ENCODE measurements at regions not wholly inside any gene's neighbourhood (a gene's known extent, or its start where the extent isn't known, plus 50 kb on each side); places are given as distances from the start of the nearest gene placed in this dataset.

- no peak overlapping the region for H3K4me3 ChIP-seq (ENCODE audit: low read depth in 1 of 2, low read length in 2 of 2)
- H3K4me2 ChIP-seq (ENCODE audit: insufficient read depth, low read length): no peak overlapping the region
- no peak overlapping the region for H2AFZ ChIP-seq (ENCODE audit: low read depth, low read length)
- H3K9me3 ChIP-seq (ENCODE audit: insufficient read depth, low read length, severe bottlenecking): no peaks in the 10 kb centered on the region
- H4K20me1 ChIP-seq (ENCODE audit: insufficient read depth, low read length): no peaks in the 10 kb centered on the region
- no peak overlapping the region for H3K9ac ChIP-seq (ENCODE audit: low read depth, low read length)
- DNase-seq (no peak), ATAC-seq (ENCODE audit: insufficient read depth, low read depth) (no peak)
- no peak for TF ChIP-seq EZH2 (IDR thresholded peaks at IDR 0.05; ENCODE audit: borderline replicate concordance, low read depth, low read length, severe bottlenecking)
- no peak for TF ChIP-seq CTCF (IDR thresholded peaks at IDR 0.05; ENCODE audit: borderline replicate concordance, extremely low read depth, low read length, poor library complexity, severe bottlenecking)
- H3K4me1 ChIP-seq (ENCODE audit: insufficient read depth, low read length): no peaks in the 10 kb centered on the region
- no peaks in the 10 kb centered on the region for H3K27me3 ChIP-seq (ENCODE audit: insufficient read depth, low read length, poor library complexity)
- no peaks in the 10 kb centered on the region for H3K36me3 ChIP-seq (ENCODE audit: insufficient read depth, low read length)
- no peaks in the 10 kb centered on the region for H3K79me2 ChIP-seq (ENCODE audit: insufficient read depth, low read length)
- H3K27ac ChIP-seq (ENCODE audit: low read length): no peak overlapping the region
Observed at GRCh38 chr5:152487130-152487529, 82.1 kb upstream of the NMUR2 start.

- no peak for ATAC-seq (ENCODE audit: insufficient read depth, low read depth)
- TF ChIP-seq EZH2 (IDR thresholded peaks at IDR 0.05; ENCODE audit: borderline replicate concordance, low read depth, low read length, severe bottlenecking) (no peak), CTCF (IDR thresholded peaks at IDR 0.05; ENCODE audit: borderline replicate concordance, extremely low read depth, low read length, poor library complexity, severe bottlenecking) (no peak)
- no peaks in the 10 kb centered on the region for H3K36me3 ChIP-seq (ENCODE audit: insufficient read depth, low read length)
- no peaks in the 10 kb centered on the region for H4K20me1 ChIP-seq (ENCODE audit: insufficient read depth, low read length)
- H3K9ac ChIP-seq (ENCODE audit: low read depth, low read length): no peak overlapping the region
- no peak for DNase-seq
- no peaks in the 10 kb centered on the region for H3K4me1 ChIP-seq (ENCODE audit: insufficient read depth, low read length)
- H3K9me3 ChIP-seq (ENCODE audit: insufficient read depth, low read length, severe bottlenecking): no peaks in the 10 kb centered on the region
- no peak overlapping the region for H3K4me2 ChIP-seq (ENCODE audit: insufficient read depth, low read length)
- no peaks in the 10 kb centered on the region for H3K79me2 ChIP-seq (ENCODE audit: insufficient read depth, low read length)
- H3K4me3 ChIP-seq (ENCODE audit: low read depth in 1 of 2, low read length in 2 of 2): no peak overlapping the region
- no peaks in the 10 kb centered on the region for H3K27me3 ChIP-seq (ENCODE audit: insufficient read depth, low read length, poor library complexity)
- no peak overlapping the region for H2AFZ ChIP-seq (ENCODE audit: low read depth, low read length)
- H3K27ac ChIP-seq (ENCODE audit: low read length): no peak overlapping the region
Observed at GRCh38 chr5:152488869-152489268, 83.8 kb upstream of the NMUR2 start.

GRCh38 chr5:152499814-152500535 lies 94.9 kb upstream of the NMUR2 start:
- no peak for ATAC-seq (ENCODE audit: insufficient read depth, low read depth)
- no peaks in the 10 kb centered on the region for H3K79me2 ChIP-seq (ENCODE audit: insufficient read depth, low read length)
- H3K4me2 ChIP-seq (ENCODE audit: insufficient read depth, low read length): no peak overlapping the region
- no peaks in the 10 kb centered on the region for H3K9me3 ChIP-seq (ENCODE audit: insufficient read depth, low read length, severe bottlenecking)
- no peaks in the 10 kb centered on the region for H3K36me3 ChIP-seq (ENCODE audit: insufficient read depth, low read length)
- DNase-seq: no peak
- H3K27ac ChIP-seq (ENCODE audit: low read length): no peak overlapping the region
- no peaks in the 10 kb centered on the region for H3K27me3 ChIP-seq (ENCODE audit: insufficient read depth, low read length, poor library complexity)
- H2AFZ ChIP-seq (ENCODE audit: low read depth, low read length): no peak overlapping the region
- TF ChIP-seq CTCF (IDR thresholded peaks at IDR 0.05; ENCODE audit: borderline replicate concordance, extremely low read depth, low read length, poor library complexity, severe bottlenecking) (no peak), EZH2 (IDR thresholded peaks at IDR 0.05; ENCODE audit: borderline replicate concordance, low read depth, low read length, severe bottlenecking) (no peak)
- H3K4me3 ChIP-seq (ENCODE audit: low read depth in 1 of 2, low read length in 2 of 2): no peak overlapping the region
- H3K9ac ChIP-seq (ENCODE audit: low read depth, low read length): no peak overlapping the region
- H3K4me1 ChIP-seq (ENCODE audit: insufficient read depth, low read length): no peaks in the 10 kb centered on the region
- no peaks in the 10 kb centered on the region for H4K20me1 ChIP-seq (ENCODE audit: insufficient read depth, low read length)

Data from DND-41 (cell line).